ENCODE measurements at regions not wholly inside any gene's neighbourhood (a gene's known extent, or its start where the extent isn't known, plus 50 kb on each side); places are given as distances from the start of the nearest gene placed in this dataset.
"Not testable (repeated sequence)": the region's sequence is repeated elsewhere in the genome, so short reads cannot be mapped to it uniquely, and the experiment has no call there.

GRCh38 chr20:5481872-5482271 lies 128.9 kb downstream of the GPCPD1 start:
- Histone ChIP-seq H2BK120ac (ENCODE audit: low read depth, low read length) (no peak overlapping the region), H3K9ac (ENCODE audit: low read depth, low read length, poor library complexity) (no peak overlapping the region), H3K79me1 (ENCODE audit: low read depth, low read length) (no peaks in the 10 kb centered on the region), H3K18ac (ENCODE audit: low read length) (no peak overlapping the region), H2BK15ac (ENCODE audit: low read length) (no peak overlapping the region), H3K23ac (ENCODE audit: low read depth, low read length, poor library complexity) (no peak overlapping the region), H2AFZ (ENCODE audit: low read length) (no peak overlapping the region), H3K27me3 (ENCODE audit: control insufficient read depth in 3 of 3, insufficient read depth in 3 of 3, low read depth in 1 of 3, low read length in 3 of 3) (peaks cover 0 to 48% (median 0%) of the 10 kb centered on the region in 3 experiments), H3K4me1 (ENCODE audit: control insufficient read depth in 2 of 2, insufficient read depth in 1 of 2, low read depth in 1 of 2, low read length in 2 of 2) (no peaks in the 10 kb centered on the region), H2BK12ac (ENCODE audit: low read length) (no peak overlapping the region), H3K9me3 (replicated peaks in 1 of 2; ENCODE audit: control insufficient read depth in 2 of 2, insufficient read depth in 1 of 2, low read depth in 1 of 2, low read length in 2 of 2) (no peaks in the 10 kb centered on the region), H3K4me2 (ENCODE audit: insufficient read depth, low read length, poor library complexity, severe bottlenecking) (no peak overlapping the region), H2BK5ac (ENCODE audit: low read length) (no peak overlapping the region), H3K36me3 (replicated peaks in 1 of 2; ENCODE audit: control insufficient read depth in 2 of 2, insufficient read depth in 2 of 2, low read length in 2 of 2) (no peaks in the 10 kb centered on the region), H4K91ac (ENCODE audit: low read depth, low read length, poor library complexity) (no peak overlapping the region), H4K8ac (ENCODE audit: low read depth, low read length) (no peak overlapping the region), H3K4me3 (ENCODE audit: low read length in 2 of 2) (no peak overlapping the region), H3K14ac (ENCODE audit: low read length) (no peak overlapping the region), H2AK5ac (ENCODE audit: low read depth, low read length) (no peak overlapping the region), H3K27ac (replicated peaks; ENCODE audit: low read length) (no peak overlapping the region), H3K4ac (ENCODE audit: low read length) (no peak overlapping the region)
- WGBS, 2 donors (ENCODE audit: extremely low coverage in 2 of 2, insufficient read length in 2 of 2, insufficient replicate concordance in 1 of 2) = no CpG with 5 or more reads among the region's 4 CpGs
- DNase-seq (ENCODE audit: low spot score) = no peak

GRCh38 chr20:5480824-5481600 lies 129.8 kb downstream of the GPCPD1 start:
- H3K14ac ChIP-seq (ENCODE audit: low read length) = no peak overlapping the region
- H4K91ac ChIP-seq (ENCODE audit: low read depth, low read length, poor library complexity) = no peak overlapping the region
- no peak overlapping the region for H2AFZ ChIP-seq (ENCODE audit: low read length)
- DNase-seq (ENCODE audit: low spot score) = no peak
- H3K9me3 ChIP-seq (replicated peaks in 1 of 2; ENCODE audit: control insufficient read depth in 2 of 2, insufficient read depth in 1 of 2, low read depth in 1 of 2, low read length in 2 of 2) = no peaks in the 10 kb centered on the region
- H3K27me3 ChIP-seq (ENCODE audit: control insufficient read depth in 3 of 3, insufficient read depth in 3 of 3, low read depth in 1 of 3, low read length in 3 of 3) = peaks cover 0 to 45% (median 0%) of the 10 kb centered on the region in 3 experiments
- H3K4me2 ChIP-seq (ENCODE audit: insufficient read depth, low read length, poor library complexity, severe bottlenecking) = no peak overlapping the region
- no peak overlapping the region for H3K27ac ChIP-seq (replicated peaks; ENCODE audit: low read length)
- no peak overlapping the region for H2BK5ac ChIP-seq (ENCODE audit: low read length)
- H2BK15ac ChIP-seq (ENCODE audit: low read length) = no peak overlapping the region
- no peaks in the 10 kb centered on the region for H3K79me1 ChIP-seq (ENCODE audit: low read depth, low read length)
- H2BK12ac ChIP-seq (ENCODE audit: low read length) = no peak overlapping the region
- H2AK5ac ChIP-seq (ENCODE audit: low read depth, low read length) = no peak overlapping the region
- no peaks in the 10 kb centered on the region for H3K36me3 ChIP-seq (replicated peaks in 1 of 2; ENCODE audit: control insufficient read depth in 2 of 2, insufficient read depth in 2 of 2, low read length in 2 of 2)
- no peak overlapping the region for H3K4me3 ChIP-seq (ENCODE audit: low read length in 2 of 2)
- no peaks in the 10 kb centered on the region for H3K4me1 ChIP-seq (ENCODE audit: control insufficient read depth in 2 of 2, insufficient read depth in 1 of 2, low read depth in 1 of 2, low read length in 2 of 2)
- WGBS, 2 donors (ENCODE audit: extremely low coverage in 2 of 2, insufficient read length in 2 of 2, insufficient replicate concordance in 1 of 2) = no CpG with 5 or more reads among the region's 6 CpGs
- no peak overlapping the region for H3K23ac ChIP-seq (ENCODE audit: low read depth, low read length, poor library complexity)
- H4K8ac ChIP-seq (ENCODE audit: low read depth, low read length) = no peak overlapping the region
- no peak overlapping the region for H3K4ac ChIP-seq (ENCODE audit: low read length)
- no peak overlapping the region for H3K9ac ChIP-seq (ENCODE audit: low read depth, low read length, poor library complexity)
- H3K18ac ChIP-seq (ENCODE audit: low read length) = no peak overlapping the region
- no peak overlapping the region for H2BK120ac ChIP-seq (ENCODE audit: low read depth, low read length)

GRCh38 chr20:5474646-5475550 lies 135.9 kb downstream of the GPCPD1 start:
- H2BK15ac ChIP-seq (ENCODE audit: low read length) = no peak overlapping the region
- H3K36me3 ChIP-seq (replicated peaks in 1 of 2; ENCODE audit: control insufficient read depth in 2 of 2, insufficient read depth in 2 of 2, low read length in 2 of 2) = no peaks in the 10 kb centered on the region
- no peak overlapping the region for H2AK5ac ChIP-seq (ENCODE audit: low read depth, low read length)
- DNase-seq (ENCODE audit: low spot score) = no peak
- no peak overlapping the region for H2BK12ac ChIP-seq (ENCODE audit: low read length)
- H3K4me1 ChIP-seq (ENCODE audit: control insufficient read depth in 2 of 2, insufficient read depth in 1 of 2, low read depth in 1 of 2, low read length in 2 of 2) = no peaks in the 10 kb centered on the region
- peaks cover 0 to 2% (median 0%) of the 10 kb centered on the region in 3 experiments for H3K27me3 ChIP-seq (ENCODE audit: control insufficient read depth in 3 of 3, insufficient read depth in 3 of 3, low read depth in 1 of 3, low read length in 3 of 3)
- H3K18ac ChIP-seq (ENCODE audit: low read length) = no peak overlapping the region
- no peak overlapping the region for H3K4me2 ChIP-seq (ENCODE audit: insufficient read depth, low read length, poor library complexity, severe bottlenecking)
- no peak overlapping the region for H4K8ac ChIP-seq (ENCODE audit: low read depth, low read length)
- no peak overlapping the region for H3K4ac ChIP-seq (ENCODE audit: low read length)
- H2BK5ac ChIP-seq (ENCODE audit: low read length) = no peak overlapping the region
- no peak overlapping the region for H3K9ac ChIP-seq (ENCODE audit: low read depth, low read length, poor library complexity)
- H3K27ac ChIP-seq (replicated peaks; ENCODE audit: low read length) = no peak overlapping the region
- WGBS, 2 donors (ENCODE audit: extremely low coverage in 2 of 2, insufficient read length in 2 of 2, insufficient replicate concordance in 1 of 2) = no CpG with 5 or more reads among the region's 9 CpGs
- H3K4me3 ChIP-seq (ENCODE audit: low read length in 2 of 2) = no peak overlapping the region
- no peak overlapping the region for H2AFZ ChIP-seq (ENCODE audit: low read length)
- H2BK120ac ChIP-seq (ENCODE audit: low read depth, low read length) = no peak overlapping the region
- no peak overlapping the region for H3K14ac ChIP-seq (ENCODE audit: low read length)
- no peaks in the 10 kb centered on the region for H3K79me1 ChIP-seq (ENCODE audit: low read depth, low read length)
- no peaks in the 10 kb centered on the region for H3K9me3 ChIP-seq (replicated peaks in 1 of 2; ENCODE audit: control insufficient read depth in 2 of 2, insufficient read depth in 1 of 2, low read depth in 1 of 2, low read length in 2 of 2)
- H3K23ac ChIP-seq (ENCODE audit: low read depth, low read length, poor library complexity) = no peak overlapping the region
- H4K91ac ChIP-seq (ENCODE audit: low read depth, low read length, poor library complexity) = no peak overlapping the region

GRCh38 chr20:5471866-5472265 lies 138.9 kb downstream of the GPCPD1 start:
- H2BK120ac ChIP-seq (ENCODE audit: low read depth, low read length); H3K36me3 ChIP-seq (replicated peaks in 1 of 2; ENCODE audit: control insufficient read depth in 2 of 2, insufficient read depth in 2 of 2, low read length in 2 of 2); H3K4me2 ChIP-seq (ENCODE audit: insufficient read depth, low read length, poor library complexity, severe bottlenecking); H3K23ac ChIP-seq (ENCODE audit: low read depth, low read length, poor library complexity); H3K9me3 ChIP-seq (replicated peaks in 1 of 2; ENCODE audit: control insufficient read depth in 2 of 2, insufficient read depth in 1 of 2, low read depth in 1 of 2, low read length in 2 of 2); H2AFZ ChIP-seq (ENCODE audit: low read length); H4K8ac ChIP-seq (ENCODE audit: low read depth, low read length); H3K14ac ChIP-seq (ENCODE audit: low read length); H3K27ac ChIP-seq (replicated peaks; ENCODE audit: low read length); H3K4me3 ChIP-seq (ENCODE audit: low read length in 2 of 2); H2BK5ac ChIP-seq (ENCODE audit: low read length); H3K4ac ChIP-seq (ENCODE audit: low read length); H3K27me3 ChIP-seq (ENCODE audit: control insufficient read depth in 3 of 3, insufficient read depth in 3 of 3, low read depth in 1 of 3, low read length in 3 of 3); DNase-seq (ENCODE audit: low spot score); H3K79me1 ChIP-seq (ENCODE audit: low read depth, low read length); H2BK12ac ChIP-seq (ENCODE audit: low read length); H4K91ac ChIP-seq (ENCODE audit: low read depth, low read length, poor library complexity); H3K18ac ChIP-seq (ENCODE audit: low read length); H2BK15ac ChIP-seq (ENCODE audit: low read length); H3K9ac ChIP-seq (ENCODE audit: low read depth, low read length, poor library complexity); H3K4me1 ChIP-seq (ENCODE audit: control insufficient read depth in 2 of 2, insufficient read depth in 1 of 2, low read depth in 1 of 2, low read length in 2 of 2); H2AK5ac ChIP-seq (ENCODE audit: low read depth, low read length): not testable (repeated sequence)
- no CpG with 5 or more reads among the region's 10 CpGs for WGBS, 2 donors (ENCODE audit: extremely low coverage in 2 of 2, insufficient read length in 2 of 2, insufficient replicate concordance in 1 of 2)
